ENCODE measurements at regions not wholly inside any gene's neighbourhood (a gene's known extent, or its start where the extent isn't known, plus 50 kb on each side); places are given as distances from the start of the nearest gene placed in this dataset.

GRCh38 chr14:86050072-86050683 lies 520.2 kb downstream of the FLRT2 start:
- DNase-seq (ENCODE audit: low read depth) = no peak
- no peak overlapping the region for H3K4me3 ChIP-seq (ENCODE audit: low read depth, low read length)
- no peak for TF ChIP-seq CTCF (IDR thresholded peaks at IDR 0.05; ENCODE audit: control insufficient read depth, extremely low read depth, insufficient read depth)

GRCh38 chr14:86039176-86039575 lies 509.2 kb downstream of the FLRT2 start:
- H3K4me3 ChIP-seq (ENCODE audit: low read depth, low read length) = no peak overlapping the region
- no peak for TF ChIP-seq CTCF (IDR thresholded peaks at IDR 0.05; ENCODE audit: control insufficient read depth, extremely low read depth, insufficient read depth)
- no peak for DNase-seq (ENCODE audit: low read depth)

GRCh38 chr14:86038387-86039042 lies 508.6 kb downstream of the FLRT2 start:
- peak; percentile 70 for TF ChIP-seq CTCF (IDR thresholded peaks at IDR 0.05; ENCODE audit: control insufficient read depth, extremely low read depth, insufficient read depth)
- H3K4me3 ChIP-seq (ENCODE audit: low read depth, low read length) = no peak overlapping the region
- no peak for DNase-seq (ENCODE audit: low read depth)

GRCh38 chr14:86035882-86036281 lies 505.9 kb downstream of the FLRT2 start:
- H3K4me3 ChIP-seq (ENCODE audit: low read depth, low read length) = no peak overlapping the region
- DNase-seq (ENCODE audit: low read depth) = no peak

GRCh38 chr14:86027990-86028389 lies 498.0 kb downstream of the FLRT2 start:
- no peak overlapping the region for H3K4me3 ChIP-seq (ENCODE audit: low read depth, low read length)
- no peak for DNase-seq (ENCODE audit: low read depth)
- no peak for TF ChIP-seq CTCF (IDR thresholded peaks at IDR 0.05; ENCODE audit: control insufficient read depth, extremely low read depth, insufficient read depth)

More at GRCh38 chr14:86035882-86036281, 505.9 kb downstream of the FLRT2 start:
- peak; percentile 20; the same call in 1 of the 2 replicates for TF ChIP-seq CTCF (IDR thresholded peaks at IDR 0.05; ENCODE audit: control insufficient read depth, extremely low read depth, insufficient read depth)

GRCh38 chr14:86027144-86027543 lies 497.2 kb downstream of the FLRT2 start:
- DNase-seq (ENCODE audit: low read depth) = no peak
- TF ChIP-seq CTCF (IDR thresholded peaks at IDR 0.05; ENCODE audit: control insufficient read depth, extremely low read depth, insufficient read depth) = no peak

More at GRCh38 chr14:86027144-86027543, 497.2 kb downstream of the FLRT2 start:
- H3K4me3 ChIP-seq (ENCODE audit: low read depth, low read length) = no peak overlapping the region
